ENCODE measurements at regions not wholly inside any gene's neighbourhood (a gene's known extent, or its start where the extent isn't known, plus 50 kb on each side); places are given as distances from the start of the nearest gene placed in this dataset.

DNA sequence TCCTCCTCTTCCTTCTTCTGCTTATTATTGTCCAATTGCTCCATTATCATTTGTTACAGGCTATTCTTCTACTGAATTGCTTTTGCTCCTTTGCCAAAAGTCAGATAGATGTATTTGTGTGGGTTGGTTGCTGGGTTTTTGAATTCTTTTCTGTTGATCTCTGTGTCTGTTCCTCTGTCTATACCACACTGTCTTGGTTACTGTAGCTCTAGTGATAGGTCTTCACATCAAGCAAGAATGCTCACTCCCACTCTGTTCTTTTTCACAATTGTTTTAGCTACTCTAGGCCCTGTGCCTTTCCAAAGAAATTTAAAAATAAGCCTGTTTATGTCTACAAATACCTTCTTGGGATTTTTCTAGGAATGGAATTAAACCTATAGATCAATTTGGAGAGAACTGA is 217.2 kb downstream of the GALR1 start:
- TF ChIP-seq POLR2AphosphoS2 (IDR thresholded peaks at IDR 0.05; ENCODE audit: low read depth, low read length) (no peak), POLR2A (IDR thresholded peaks at IDR 0.05; ENCODE audit: insufficient read depth in 1 of 2, low read depth in 2 of 2, low read length in 2 of 2) (no peak), ZBTB21 (CRISPR knock-in tag; IDR thresholded peaks at IDR 0.05) (no peak), ZNF569 (CRISPR knock-in tag; IDR thresholded peaks at IDR 0.05; ENCODE audit: borderline replicate concordance) (no peak), FOXM1 (CRISPR knock-in tag; IDR thresholded peaks at IDR 0.05) (no peak), ZNF253 (CRISPR knock-in tag; IDR thresholded peaks at IDR 0.05; ENCODE audit: borderline replicate concordance) (no peak)
- TF ChIP-seq, protein P1, sequence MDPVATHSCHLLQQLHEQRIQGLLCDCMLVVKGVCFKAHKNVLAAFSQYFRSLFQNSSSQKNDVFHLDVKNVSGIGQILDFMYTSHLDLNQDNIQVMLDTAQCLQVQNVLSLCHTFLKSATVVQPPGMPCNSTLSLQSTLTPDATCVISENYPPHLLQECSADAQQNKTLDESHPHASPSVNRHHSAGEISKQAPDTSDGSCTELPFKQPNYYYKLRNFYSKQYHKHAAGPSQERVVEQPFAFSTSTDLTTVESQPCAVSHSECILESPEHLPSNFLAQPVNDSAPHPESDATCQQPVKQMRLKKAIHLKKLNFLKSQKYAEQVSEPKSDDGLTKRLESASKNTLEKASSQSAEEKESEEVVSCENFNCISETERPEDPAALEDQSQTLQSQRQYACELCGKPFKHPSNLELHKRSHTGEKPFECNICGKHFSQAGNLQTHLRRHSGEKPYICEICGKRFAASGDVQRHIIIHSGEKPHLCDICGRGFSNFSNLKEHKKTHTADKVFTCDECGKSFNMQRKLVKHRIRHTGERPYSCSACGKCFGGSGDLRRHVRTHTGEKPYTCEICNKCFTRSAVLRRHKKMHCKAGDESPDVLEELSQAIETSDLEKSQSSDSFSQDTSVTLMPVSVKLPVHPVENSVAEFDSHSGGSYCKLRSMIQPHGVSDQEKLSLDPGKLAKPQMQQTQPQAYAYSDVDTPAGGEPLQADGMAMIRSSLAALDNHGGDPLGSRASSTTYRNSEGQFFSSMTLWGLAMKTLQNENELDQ (CRISPR knock-in tag; IDR thresholded peaks at IDR 0.05; ENCODE audit: borderline replicate concordance): no peak

Measured in HepG2 (cell line).